HG03095 (cell line): ENCODE measurements at regions not wholly inside any gene's neighbourhood (a gene's known extent, or its start where the extent isn't known, plus 50 kb on each side); places are given as distances from the start of the nearest gene placed in this dataset.
A peak's percentile ranks its signal among the peaks of the same experiment; 100 is the strongest.

Experiments
- ATAC-seq: cut with Tn5 transposase; IDR thresholded peaks from one replicate; pipeline ENCODE4 v1.9.1; 2021; ENCODE audit warnings: moderate library complexity; ENCODE audit not compliant: unreplicated experiment

DNA sequence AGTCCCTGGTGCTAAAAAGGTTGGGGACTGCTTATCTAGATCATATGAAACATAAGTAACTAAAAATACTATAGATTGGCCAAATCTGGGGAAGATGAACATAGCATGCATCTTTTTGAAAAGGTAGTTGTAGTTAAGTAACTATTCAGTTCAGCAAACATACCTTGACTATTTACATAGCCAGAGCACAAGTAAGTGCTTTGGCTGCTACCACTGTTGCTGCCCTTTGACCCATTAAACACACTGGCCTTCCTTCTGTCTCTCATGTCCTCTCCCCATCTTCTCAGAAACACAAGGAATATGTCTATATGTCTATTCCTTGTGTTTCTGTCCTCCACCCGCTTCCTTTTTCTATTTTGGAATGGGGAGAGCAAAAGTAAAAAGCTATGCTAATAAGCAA lies 87.9 kb upstream of the SPRY1 start:
- ATAC-seq: no peak

DNA sequence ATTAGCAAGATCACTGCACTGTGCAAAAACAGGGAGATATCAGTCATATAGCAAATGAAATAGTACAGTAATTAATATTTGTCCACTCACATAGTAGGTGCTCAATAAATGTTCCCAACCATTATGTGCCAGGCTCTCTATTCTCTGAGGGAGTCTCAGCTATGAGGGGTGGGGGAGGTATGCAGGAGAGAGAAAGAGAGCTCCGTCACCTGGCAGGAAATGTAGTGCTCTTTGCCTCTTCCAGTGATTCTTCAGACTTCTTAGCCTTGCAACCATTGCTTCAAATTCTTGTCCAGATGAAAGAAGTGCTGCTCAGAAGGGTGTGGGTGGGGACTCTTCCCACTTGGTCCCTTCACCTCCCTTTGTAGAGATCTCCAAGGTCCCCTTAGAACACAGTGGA lies 84.5 kb upstream of the SPRY1 start:
- ATAC-seq: no peak

DNA sequence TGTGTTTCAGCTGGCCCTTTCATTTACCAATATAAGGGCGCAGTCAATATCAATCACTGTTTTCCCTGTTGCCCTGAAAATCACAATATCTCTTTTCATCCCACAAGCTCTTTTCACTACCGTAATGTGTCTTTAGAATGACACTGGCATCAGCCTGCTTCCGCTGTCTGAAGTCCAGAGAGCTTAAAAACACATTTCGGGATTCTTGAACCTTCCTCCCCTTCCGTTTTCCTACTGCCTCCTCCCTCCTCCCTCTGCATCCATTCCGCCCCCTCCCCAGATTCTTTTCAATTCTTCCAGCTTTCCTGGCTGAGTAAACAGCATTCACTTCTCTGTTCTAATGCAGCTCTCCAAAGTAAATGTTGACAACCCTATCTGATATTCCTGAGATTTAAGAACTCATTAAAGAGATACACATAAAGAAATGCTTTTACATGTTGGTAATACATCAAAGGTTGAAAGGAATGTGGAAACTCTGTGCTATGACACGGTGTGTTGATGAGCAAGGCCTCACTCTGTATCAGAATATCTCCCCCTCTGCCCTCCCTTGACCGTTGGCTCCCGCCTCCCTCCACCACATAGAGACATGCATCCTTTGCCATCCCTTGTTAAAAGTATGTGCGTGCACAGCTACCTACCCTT lies 83.5 kb upstream of the SPRY1 start:
- ATAC-seq: no peak

- ATAC-seq: no peak
Observed at GRCh38 chr4:123315617-123316016, 81.0 kb upstream of the SPRY1 start.

DNA sequence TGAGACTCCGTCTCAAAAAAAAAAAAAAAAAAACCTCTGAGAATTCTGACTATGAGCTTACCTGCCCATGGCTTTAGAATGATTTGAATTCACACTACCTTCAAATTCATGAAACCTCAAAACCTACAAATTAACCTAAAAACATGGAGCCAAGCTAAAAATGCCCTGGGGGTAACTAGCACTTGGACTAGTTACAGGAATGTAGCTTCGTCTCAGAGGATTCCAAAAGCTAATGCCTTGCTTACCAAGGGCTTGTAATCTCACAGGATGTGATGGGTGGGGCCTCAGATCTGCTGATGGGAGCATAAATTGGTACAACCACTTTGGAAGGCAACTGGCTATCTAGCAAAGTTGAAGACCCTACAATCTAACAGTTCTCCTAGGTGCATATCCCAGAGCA lies 79.4 kb upstream of the SPRY1 start:
- ATAC-seq: no peak

DNA sequence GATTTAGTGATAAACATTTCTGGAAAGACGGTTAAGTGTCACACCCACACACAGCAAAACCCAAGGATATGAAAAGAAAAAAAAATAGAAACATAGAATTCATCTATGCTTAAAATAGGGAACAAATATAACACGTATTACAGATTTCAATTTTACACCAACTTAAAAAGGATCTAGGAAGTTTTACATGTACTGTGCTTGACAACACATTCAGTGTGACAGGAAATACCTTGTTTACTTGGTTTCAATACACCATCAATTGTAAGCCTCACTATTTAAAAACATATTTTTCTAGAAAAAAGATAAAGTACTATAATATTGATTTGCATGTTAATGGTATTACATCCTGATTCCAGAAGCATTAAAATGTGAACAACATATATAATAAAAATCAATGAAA lies 77.0 kb upstream of the SPRY1 start:
- ATAC-seq: no peak

GRCh38 chr4:123323998-123324397 lies 72.6 kb upstream of the SPRY1 start:
- no peak for ATAC-seq

GRCh38 chr4:123325241-123325681 lies 71.3 kb upstream of the SPRY1 start:
- ATAC-seq: peak; percentile 98

DNA sequence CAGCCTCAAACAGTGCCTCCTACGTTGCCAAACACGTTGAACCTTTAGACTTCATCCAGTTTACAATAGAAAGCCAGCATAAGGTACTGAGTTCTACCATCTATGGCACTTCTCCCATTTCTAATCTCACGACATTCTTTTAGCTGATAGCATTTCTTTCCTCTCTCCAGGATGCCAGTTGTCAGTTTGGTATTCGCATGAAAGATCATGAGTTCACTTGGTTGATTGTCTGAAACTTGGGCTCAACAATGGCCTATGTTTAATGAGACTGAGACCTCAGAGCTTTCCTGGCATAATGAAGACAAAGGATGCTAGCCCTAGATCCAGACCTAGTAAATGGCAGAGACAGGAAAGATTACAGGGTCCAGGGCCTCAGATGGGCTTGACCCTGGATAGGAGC lies 69.2 kb upstream of the SPRY1 start:
- no peak for ATAC-seq

DNA sequence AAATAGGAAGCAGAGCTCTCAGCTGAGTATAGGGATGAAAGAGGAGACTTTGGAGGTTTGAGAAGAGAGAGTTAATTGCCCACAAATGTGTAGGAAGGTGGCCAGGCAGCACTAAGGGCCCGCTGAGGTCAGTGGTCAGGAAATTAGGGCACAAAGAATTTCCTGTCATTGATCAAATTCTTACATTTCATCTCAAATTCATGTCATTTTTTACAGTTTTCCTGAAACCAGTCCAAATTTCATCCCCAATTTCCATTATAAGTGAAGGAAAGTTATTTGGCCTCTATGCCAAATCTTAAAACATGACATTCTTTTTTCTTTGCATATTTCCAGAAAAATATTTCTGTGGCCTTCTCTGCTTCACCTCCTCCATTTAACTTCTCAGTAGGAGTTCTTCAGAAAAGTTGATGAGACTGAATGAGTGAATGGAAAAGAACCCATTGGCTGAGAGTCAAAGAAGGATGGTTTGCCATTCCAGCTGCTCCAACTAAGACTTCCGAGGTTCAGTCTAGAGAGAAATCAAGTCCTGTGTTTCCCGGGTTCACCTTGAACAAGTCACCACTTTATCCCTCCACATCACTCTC lies 68.7 kb upstream of the SPRY1 start:
- no peak for ATAC-seq

DNA sequence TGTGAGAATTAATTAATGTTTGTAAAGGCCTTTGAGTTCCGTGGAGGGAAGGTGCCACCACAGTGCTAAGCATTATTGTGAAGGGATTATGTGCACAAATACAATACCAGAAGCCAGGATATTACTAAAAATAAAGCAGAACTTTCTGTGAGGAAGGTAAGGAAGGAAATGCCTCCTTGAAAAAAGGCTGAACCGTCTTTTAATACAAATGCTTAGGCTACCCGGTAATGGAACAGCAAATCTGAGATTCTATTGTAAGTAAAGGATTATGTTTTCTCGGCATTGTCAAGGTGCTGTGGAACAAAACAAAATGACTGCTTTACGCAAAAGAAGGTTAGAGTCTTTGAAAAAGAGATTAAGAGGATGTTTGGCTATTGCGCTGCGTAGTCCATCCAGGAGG lies 57.9 kb upstream of the SPRY1 start:
- no peak for ATAC-seq

- no peak for ATAC-seq
Observed at GRCh38 chr4:123339507-123340380, 56.9 kb upstream of the SPRY1 start.

DNA sequence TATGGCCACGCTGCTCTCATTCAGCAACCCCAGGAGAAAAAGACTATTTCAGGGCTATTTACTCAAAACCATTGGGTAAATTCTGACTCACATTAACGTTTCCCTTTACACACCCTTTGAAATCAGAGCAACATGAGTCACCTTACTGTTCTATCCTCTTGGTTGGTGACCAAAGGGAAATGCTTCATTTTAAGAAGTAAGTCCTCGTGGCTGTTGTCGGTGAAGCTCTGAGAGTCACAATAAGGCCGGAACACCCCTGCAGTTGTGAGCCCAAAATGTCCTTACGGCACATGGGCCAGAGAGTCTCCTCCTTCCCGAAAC lies 56.3 kb upstream of the SPRY1 start:
- no peak for ATAC-seq

DNA sequence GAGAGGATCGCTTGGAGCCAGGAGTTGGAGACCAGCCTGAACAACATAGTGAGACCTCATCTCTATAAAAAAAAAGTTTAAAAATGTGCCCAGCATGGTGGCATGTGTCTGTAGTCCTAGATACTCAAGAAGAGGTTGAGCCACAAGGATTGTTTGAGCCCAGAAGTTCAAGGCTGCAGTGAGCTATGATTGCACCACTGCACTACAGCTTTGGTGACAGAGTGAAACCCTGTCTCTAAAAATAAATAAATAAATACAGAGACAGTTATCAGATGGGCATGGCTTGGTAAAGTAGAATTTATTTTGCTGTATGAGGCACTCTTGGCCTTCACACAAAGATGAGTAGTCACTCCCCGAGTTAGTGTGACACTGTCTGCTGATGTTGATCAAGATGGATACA lies 54.1 kb upstream of the SPRY1 start:
- ATAC-seq: no peak

- no peak for ATAC-seq
Observed at GRCh38 chr4:123343400-123344041, 53.1 kb upstream of the SPRY1 start.

- no peak for ATAC-seq
Observed at GRCh38 chr4:123345137-123345934, 51.3 kb upstream of the SPRY1 start.

DNA sequence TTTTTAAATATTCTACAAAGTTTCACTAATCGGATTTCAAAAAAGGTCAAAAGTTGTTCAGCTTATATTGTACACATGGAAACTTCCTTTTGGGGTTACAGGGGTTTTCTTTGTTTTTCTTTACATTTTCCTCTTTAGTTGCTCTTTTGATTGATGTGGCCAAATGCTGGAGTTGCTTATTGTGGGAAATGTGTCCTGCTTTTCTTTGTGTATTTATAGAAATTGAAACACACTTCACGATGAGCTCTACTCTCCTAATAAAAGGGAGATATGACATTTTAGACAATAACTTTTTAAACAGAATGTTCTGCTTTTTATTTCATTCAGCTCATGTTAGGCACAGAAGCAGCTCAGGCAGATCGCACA lies 50.7 kb upstream of the SPRY1 start:
- ATAC-seq: no peak

DNA sequence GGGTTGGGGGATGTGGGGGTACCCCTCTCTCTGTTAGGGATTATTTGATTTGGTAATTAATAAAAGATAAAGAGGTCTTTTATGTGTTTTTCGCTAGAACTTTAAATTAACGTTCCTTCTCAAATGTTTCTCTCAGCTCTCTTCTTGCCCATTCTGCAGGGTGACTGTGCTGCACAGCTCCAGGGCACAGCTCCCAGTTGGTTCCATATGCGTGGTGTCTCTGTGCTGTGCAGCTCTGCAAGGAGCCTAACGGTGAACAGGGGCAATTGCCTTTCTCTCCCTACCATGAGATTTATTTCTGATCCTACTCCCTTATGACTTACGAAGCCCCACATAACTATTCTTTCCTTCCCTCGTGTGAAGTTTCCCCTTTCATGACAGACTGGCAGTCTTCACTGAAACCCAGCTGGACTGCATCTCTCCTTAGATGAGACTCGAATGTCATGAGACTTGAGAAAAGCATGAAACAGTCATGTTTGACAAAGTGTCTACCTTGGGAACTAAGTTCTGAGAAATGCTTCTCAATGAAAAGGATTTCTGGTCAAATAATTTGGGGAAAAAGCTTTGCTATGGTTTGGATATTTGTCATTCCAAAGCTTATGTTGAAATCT lies 50.2 kb upstream of the SPRY1 start:
- ATAC-seq: no peak
